HCT116 (cell line): ENCODE measurements at regions not wholly inside any gene's neighbourhood (a gene's known extent, or its start where the extent isn't known, plus 50 kb on each side); places are given as distances from the start of the nearest gene placed in this dataset.

Experiments
- ATAC-seq: fragments of 200-7000 bp; cut with Tn5 transposase; 2 replicates; pipeline ENCODE4 v1.9.1; 2020; ENCODE audit warnings: mild to moderate bottlenecking, moderate library complexity
- BruUV-seq: library from RNA; stranded (reverse); fragments of 400-500 nt; replicated peaks from 2 replicates; lab custom pipeline; 2021; lab: Mats Ljungman, UMichigan
- CTCF ChIA-PET: fragments of 300-600 bp; sonication (Branson Sonifier 250); formaldehyde crosslinking; loops from one replicate; lab custom pipeline; 2021; ENCODE audit warnings: antibody characterized with exemption; lab: Charles Lee
- POLR2A ChIA-PET: fragments of 300-600, 350-600 bp; sonication (Branson Sonifier 250); formaldehyde crosslinking; loops from one replicate; lab custom pipeline; 2021; ENCODE audit warnings: antibody characterized with exemption; lab: Charles Lee
- RAD21 ChIA-PET, 2 experiments: fragments of 300-600 bp; sonication (Branson Sonifier 250); formaldehyde crosslinking; loops; one replicate each; lab custom pipeline; 2023; ENCODE audit warnings: low total read pairs in 2 of 2; ENCODE audit not compliant: uncharacterized antibody in 2 of 2, unreplicated experiment in 2 of 2, low non-redundant PET in 1 of 2; lab: Charles Lee
- DNase-seq: peaks from one replicate; pipeline ENCODE4 v3.0.0-alpha.2; 2010; ENCODE audit warnings: low read depth, low spot score
- H2AFZ ChIP-seq: fragments of 200-600 bp; shearing (Covaris generic), sonication (generic); 2 replicates; pipeline ENCODE4 v1.6.1; 2017; ENCODE audit warnings: low read depth, mixed run types, mixed read lengths, antibody characterized with exemption, low read length; ENCODE audit not compliant: poor library complexity, severe bottlenecking
- H3K27ac ChIP-seq: 2 replicates; pipeline ENCODE4 v1.5.1; 2012; ENCODE audit warnings: low read depth, low read length
- H3K27me3 ChIP-seq: fragments of 200-600 bp; sonication (generic); 2 replicates; pipeline ENCODE4 v1.6.1; 2016; ENCODE audit warnings: mixed run types, low read length, mixed read lengths; ENCODE audit not compliant: insufficient read depth
- H3K36me3 ChIP-seq, 2 experiments: fragments of 200-500 bp in 1 of 2; fragments of 200-600 bp in 1 of 2; sonication (Bioruptor generic) in 1 of 2; sonication (generic) in 1 of 2; 2 replicates each; pipeline versions ENCODE4 v1.5.1 to v1.6.1; 2014 to 2016; ENCODE audit warnings: low read length in 2 of 2, inconsistent platforms in 1 of 2, mixed read lengths in 1 of 2, mixed run types in 1 of 2; ENCODE audit not compliant: insufficient read depth in 2 of 2, control insufficient read depth in 1 of 2
- H3K4me1 ChIP-seq, 2 experiments: fragments of 200-600 bp in 1 of 2; sonication (generic) in 1 of 2; 2 replicates each; pipeline versions ENCODE4 v1.5.1 to v1.6.1; 2012 to 2017; ENCODE audit warnings: low read length in 2 of 2, inconsistent platforms in 1 of 2, mild to moderate bottlenecking in 1 of 2, mixed read lengths in 1 of 2, mixed run types in 1 of 2, moderate library complexity in 1 of 2; ENCODE audit not compliant: insufficient read depth in 2 of 2, control insufficient read depth in 1 of 2
- H3K4me2 ChIP-seq: fragments of 200-600 bp; sonication (generic); 2 replicates; pipeline ENCODE4 v1.6.1; 2017; ENCODE audit warnings: mixed run types, low read length, mixed read lengths
- H3K4me3 ChIP-seq, 2 experiments: fragments of 200-600 bp in 1 of 2; sonication (generic) in 1 of 2; replicated peaks in 1 of 2; 2 replicates each; pipeline ENCODE4 v1.5.1; 2011 to 2016; ENCODE audit warnings: low read length in 2 of 2, control low read depth in 1 of 2, low read depth in 1 of 2, mild to moderate bottlenecking in 1 of 2, mixed read lengths in 1 of 2, mixed run types in 1 of 2
- H3K79me2 ChIP-seq: fragments of 200-600 bp; sonication (generic); 2 replicates; pipeline ENCODE4 v1.6.1; 2017; ENCODE audit warnings: mild to moderate bottlenecking, mixed run types, low read length, moderate library complexity, mixed read lengths; ENCODE audit not compliant: insufficient read depth
- H3K9ac ChIP-seq: fragments of 200-600 bp; sonication (generic); 2 replicates; pipeline ENCODE4 v1.6.1; 2016; ENCODE audit warnings: low read length, mixed read lengths
- H3K9me2 ChIP-seq: fragments of 200-600 bp; sonication (generic), shearing (Covaris generic); 2 replicates; pipeline ENCODE4 v1.6.1; 2017; ENCODE audit warnings: mixed run types, mild to moderate bottlenecking, moderate library complexity; ENCODE audit not compliant: insufficient read depth
- H3K9me3 ChIP-seq, 2 experiments: fragments of 200-500 bp in 1 of 2; fragments of 200-600 bp in 1 of 2; sonication (Bioruptor generic) in 1 of 2; sonication (generic) in 1 of 2; 2 replicates each; pipeline ENCODE4 v1.6.1; 2014 to 2017; ENCODE audit warnings: low read length in 2 of 2, mixed read lengths in 2 of 2, inconsistent platforms in 1 of 2, low read depth in 1 of 2, mild to moderate bottlenecking in 1 of 2, mixed run types in 1 of 2, moderate library complexity in 1 of 2; ENCODE audit not compliant: control insufficient read depth in 1 of 2, insufficient read depth in 1 of 2
- H4K20me1 ChIP-seq: fragments of 200-600 bp; sonication (generic), shearing (Covaris generic); 2 replicates; pipeline ENCODE4 v1.6.1; 2017; ENCODE audit warnings: mixed run types, mild to moderate bottlenecking, moderate library complexity; ENCODE audit not compliant: insufficient read depth
- CBX3 ChIP-seq: IDR thresholded peaks from 2 replicates; pipeline ENCODE4 v1.6.1; 2012; ENCODE audit warnings: low read depth
- CTCF ChIP-seq, 3 experiments: fragments of 200-600 bp in 1 of 3; sonication (generic) in 1 of 3; IDR thresholded peaks in 2 of 3; conservative IDR thresholded peaks in 1 of 3; 2 replicates each; pipeline ENCODE4 v1.5.1; 2012 to 2017; ENCODE audit warnings: low read depth in 2 of 3, low read length in 2 of 3, antibody characterized with exemption in 1 of 3, borderline replicate concordance in 1 of 3, control low read depth in 1 of 3, mild to moderate bottlenecking in 1 of 3, mixed read lengths in 1 of 3, mixed run types in 1 of 3, moderate library complexity in 1 of 3; ENCODE audit not compliant: insufficient read depth in 1 of 3
- EZH2phosphoT487 ChIP-seq: fragments of 200-600 bp; IDR thresholded peaks from 2 replicates; pipeline ENCODE4 v1.6.1; 2018; ENCODE audit warnings: antibody characterized with exemption, borderline replicate concordance
- POLR2AphosphoS5 ChIP-seq: IDR thresholded peaks from 2 replicates; pipeline ENCODE4 v1.6.1; 2011; ENCODE audit warnings: mild to moderate bottlenecking, low read depth, low read length, moderate library complexity
- SIN3A ChIP-seq: IDR thresholded peaks from 2 replicates; pipeline ENCODE4 v1.6.1; 2012; ENCODE audit warnings: low read depth
- YY1 ChIP-seq: IDR thresholded peaks from 2 replicates; pipeline ENCODE4 v1.6.1; 2011; ENCODE audit warnings: low read length, low read depth, moderate library complexity, mild to moderate bottlenecking; ENCODE audit not compliant: insufficient replicate concordance; ENCODE audit errors: extremely low read depth
- intact Hi-C: fragments of 100-400 bp; cut with micrococcal nuclease; formaldehyde crosslinking; loops from 2 replicates; pipeline ENCODE4 v1.10.0; 2022

GRCh38 chr7:73974101-73974947 is 53.6 kb upstream of the ELN start:
- Histone ChIP-seq H3K36me3 (no peaks in the 10 kb centered on the region), H3K9ac (no peak overlapping the region), H3K9me3 (no peaks in the 10 kb centered on the region), H3K79me2 (no peaks in the 10 kb centered on the region), H3K9me2 (no peaks in the 10 kb centered on the region), H3K27me3 (no peaks in the 10 kb centered on the region), H2AFZ (no peak overlapping the region), H3K4me2 (no peak overlapping the region), H4K20me1 (no peaks in the 10 kb centered on the region), H3K4me3 (no peak overlapping the region), H3K27ac (no peak overlapping the region), H3K4me1 (peaks cover 6 to 8% of the 10 kb centered on the region in 2 experiments)
- POLR2A ChIA-PET, result no interaction called here
- no TSS peak for BruUV-seq
- RAD21 ChIA-PET, result no interaction called here
- TF ChIP-seq CTCF (IDR thresholded peaks at IDR 0.05 in 2 of 3, conservative IDR thresholded peaks at IDR 0.05 in 1 of 3; ENCODE audit: borderline replicate concordance in 1 of 3, insufficient read depth in 1 of 3, low read depth in 2 of 3, low read length in 2 of 3) (no peak), EZH2phosphoT487 (no peak), CBX3 (no peak), POLR2AphosphoS5 (no peak), YY1 (no peak), SIN3A (no peak)
- ATAC-seq, result no peak
- DNase-seq, result no peak
- CTCF ChIA-PET, result no interaction called here
- intact Hi-C loops, result no loop called here
